HCT116 (cell line): ENCODE measurements at regions not wholly inside any gene's neighbourhood (a gene's known extent, or its start where the extent isn't known, plus 50 kb on each side); places are given as distances from the start of the nearest gene placed in this dataset.
"Not testable (repeated sequence)": the region's sequence is repeated elsewhere in the genome, so short reads cannot be mapped to it uniquely, and the experiment has no call there.

ENCODE experiments used
- ATAC-seq: fragments of 200-7000 bp; cut with Tn5 transposase; 2 replicates; pipeline ENCODE4 v1.9.1; 2020; ENCODE audit warnings: mild to moderate bottlenecking, moderate library complexity
- BruUV-seq: library from RNA; stranded (reverse); fragments of 400-500 nt; replicated peaks from 2 replicates; lab custom pipeline; 2021; lab: Mats Ljungman, UMichigan
- CTCF ChIA-PET: fragments of 300-600 bp; sonication (Branson Sonifier 250); formaldehyde crosslinking; loops from one replicate; lab custom pipeline; 2021; ENCODE audit warnings: antibody characterized with exemption; lab: Charles Lee
- POLR2A ChIA-PET: fragments of 300-600, 350-600 bp; sonication (Branson Sonifier 250); formaldehyde crosslinking; loops from one replicate; lab custom pipeline; 2021; ENCODE audit warnings: antibody characterized with exemption; lab: Charles Lee
- RAD21 ChIA-PET, 2 experiments: fragments of 300-600 bp; sonication (Branson Sonifier 250); formaldehyde crosslinking; loops; one replicate each; lab custom pipeline; 2023; ENCODE audit warnings: low total read pairs in 2 of 2; ENCODE audit not compliant: uncharacterized antibody in 2 of 2, unreplicated experiment in 2 of 2, low non-redundant PET in 1 of 2; lab: Charles Lee
- DNase-seq: peaks from one replicate; pipeline ENCODE4 v3.0.0-alpha.2; 2010; ENCODE audit warnings: low read depth, low spot score
- H2AFZ ChIP-seq: fragments of 200-600 bp; shearing (Covaris generic), sonication (generic); 2 replicates; pipeline ENCODE4 v1.6.1; 2017; ENCODE audit warnings: low read depth, mixed run types, mixed read lengths, antibody characterized with exemption, low read length; ENCODE audit not compliant: poor library complexity, severe bottlenecking
- H3K27ac ChIP-seq: 2 replicates; pipeline ENCODE4 v1.5.1; 2012; ENCODE audit warnings: low read depth, low read length
- H3K27me3 ChIP-seq: fragments of 200-600 bp; sonication (generic); 2 replicates; pipeline ENCODE4 v1.6.1; 2016; ENCODE audit warnings: mixed run types, low read length, mixed read lengths; ENCODE audit not compliant: insufficient read depth
- H3K36me3 ChIP-seq, 2 experiments: fragments of 200-500 bp in 1 of 2; fragments of 200-600 bp in 1 of 2; sonication (Bioruptor generic) in 1 of 2; sonication (generic) in 1 of 2; 2 replicates each; pipeline versions ENCODE4 v1.5.1 to v1.6.1; 2014 to 2016; ENCODE audit warnings: low read length in 2 of 2, inconsistent platforms in 1 of 2, mixed read lengths in 1 of 2, mixed run types in 1 of 2; ENCODE audit not compliant: insufficient read depth in 2 of 2, control insufficient read depth in 1 of 2
- H3K4me1 ChIP-seq, 2 experiments: fragments of 200-600 bp in 1 of 2; sonication (generic) in 1 of 2; 2 replicates each; pipeline versions ENCODE4 v1.5.1 to v1.6.1; 2012 to 2017; ENCODE audit warnings: low read length in 2 of 2, inconsistent platforms in 1 of 2, mild to moderate bottlenecking in 1 of 2, mixed read lengths in 1 of 2, mixed run types in 1 of 2, moderate library complexity in 1 of 2; ENCODE audit not compliant: insufficient read depth in 2 of 2, control insufficient read depth in 1 of 2
- H3K4me2 ChIP-seq: fragments of 200-600 bp; sonication (generic); 2 replicates; pipeline ENCODE4 v1.6.1; 2017; ENCODE audit warnings: mixed run types, low read length, mixed read lengths
- H3K4me3 ChIP-seq, 2 experiments: fragments of 200-600 bp in 1 of 2; sonication (generic) in 1 of 2; replicated peaks in 1 of 2; 2 replicates each; pipeline ENCODE4 v1.5.1; 2011 to 2016; ENCODE audit warnings: low read length in 2 of 2, control low read depth in 1 of 2, low read depth in 1 of 2, mild to moderate bottlenecking in 1 of 2, mixed read lengths in 1 of 2, mixed run types in 1 of 2
- H3K79me2 ChIP-seq: fragments of 200-600 bp; sonication (generic); 2 replicates; pipeline ENCODE4 v1.6.1; 2017; ENCODE audit warnings: mild to moderate bottlenecking, mixed run types, low read length, moderate library complexity, mixed read lengths; ENCODE audit not compliant: insufficient read depth
- H3K9ac ChIP-seq: fragments of 200-600 bp; sonication (generic); 2 replicates; pipeline ENCODE4 v1.6.1; 2016; ENCODE audit warnings: low read length, mixed read lengths
- H3K9me2 ChIP-seq: fragments of 200-600 bp; sonication (generic), shearing (Covaris generic); 2 replicates; pipeline ENCODE4 v1.6.1; 2017; ENCODE audit warnings: mixed run types, mild to moderate bottlenecking, moderate library complexity; ENCODE audit not compliant: insufficient read depth
- H3K9me3 ChIP-seq, 2 experiments: fragments of 200-500 bp in 1 of 2; fragments of 200-600 bp in 1 of 2; sonication (Bioruptor generic) in 1 of 2; sonication (generic) in 1 of 2; 2 replicates each; pipeline ENCODE4 v1.6.1; 2014 to 2017; ENCODE audit warnings: low read length in 2 of 2, mixed read lengths in 2 of 2, inconsistent platforms in 1 of 2, low read depth in 1 of 2, mild to moderate bottlenecking in 1 of 2, mixed run types in 1 of 2, moderate library complexity in 1 of 2; ENCODE audit not compliant: control insufficient read depth in 1 of 2, insufficient read depth in 1 of 2
- H4K20me1 ChIP-seq: fragments of 200-600 bp; sonication (generic), shearing (Covaris generic); 2 replicates; pipeline ENCODE4 v1.6.1; 2017; ENCODE audit warnings: mixed run types, mild to moderate bottlenecking, moderate library complexity; ENCODE audit not compliant: insufficient read depth
- intact Hi-C: fragments of 100-400 bp; cut with micrococcal nuclease; formaldehyde crosslinking; loops from 2 replicates; pipeline ENCODE4 v1.10.0; 2022

- DNase-seq, H3K4me1 ChIP-seq, ATAC-seq, H3K4me3 ChIP-seq, POLR2A ChIA-PET, H3K9ac ChIP-seq, H3K9me2 ChIP-seq, H3K36me3 ChIP-seq, H3K27ac ChIP-seq, CTCF ChIA-PET, H4K20me1 ChIP-seq, H3K79me2 ChIP-seq, H3K27me3 ChIP-seq, RAD21 ChIA-PET, BruUV-seq, H3K4me2 ChIP-seq, H2AFZ ChIP-seq, intact Hi-C loops, H3K9me3 ChIP-seq: not testable (repeated sequence)
Observed at GRCh38 chr21:6039224-6039623, 4482.2 kb upstream of the TPTE start.

GRCh38 chr21:6040095-6040494 lies 4481.3 kb upstream of the TPTE start:
- H3K4me3 ChIP-seq, DNase-seq, H3K9ac ChIP-seq, H3K9me2 ChIP-seq, H3K4me1 ChIP-seq, RAD21 ChIA-PET, POLR2A ChIA-PET, ATAC-seq, H3K4me2 ChIP-seq, H3K9me3 ChIP-seq, H3K27ac ChIP-seq, H4K20me1 ChIP-seq, intact Hi-C loops, H3K27me3 ChIP-seq, BruUV-seq, H3K79me2 ChIP-seq, CTCF ChIA-PET, H2AFZ ChIP-seq, H3K36me3 ChIP-seq: not testable (repeated sequence)

DNA sequence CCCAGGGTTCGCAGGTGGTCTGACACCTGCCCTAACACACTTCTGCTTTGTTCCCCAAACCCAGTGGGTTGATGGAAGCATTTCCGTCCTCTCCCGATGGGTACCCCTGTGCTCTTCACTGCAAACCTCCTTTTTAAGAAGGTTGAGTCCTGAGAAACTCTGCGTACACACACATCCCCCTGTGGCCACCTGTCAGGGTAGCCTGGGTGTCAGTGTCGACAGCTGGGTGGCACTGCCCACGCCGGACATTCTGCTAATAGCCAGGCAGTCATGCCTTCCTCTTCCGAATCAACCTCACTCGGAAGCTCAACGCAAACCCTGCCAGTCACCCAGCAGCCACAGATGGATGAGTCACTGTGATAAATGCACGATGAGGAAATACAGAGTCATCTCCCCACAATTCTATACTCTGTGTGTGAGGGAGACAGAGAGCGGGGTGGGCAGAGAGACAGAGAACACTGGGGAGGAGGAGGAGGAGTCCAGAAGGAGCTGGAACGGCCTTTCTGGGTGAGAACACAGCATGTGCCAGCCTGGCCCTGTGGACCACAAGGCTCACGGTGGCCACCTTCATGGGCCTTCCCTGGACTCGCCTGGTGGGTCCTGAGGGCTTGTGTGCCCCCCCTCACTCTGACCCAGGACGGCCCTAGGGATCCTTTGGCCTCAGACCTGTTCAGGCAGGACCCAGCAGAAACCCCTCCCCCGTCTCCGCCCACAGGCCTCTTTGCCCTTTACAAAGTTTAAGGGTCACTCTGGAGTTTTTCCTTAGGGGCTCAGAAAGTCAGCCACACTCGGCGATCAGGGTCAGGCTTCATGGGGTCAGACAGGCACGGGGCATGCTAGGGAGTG lies 4477.7 kb upstream of the TPTE start:
- H3K9me3 ChIP-seq, CTCF ChIA-PET, RAD21 ChIA-PET, H4K20me1 ChIP-seq, H3K9ac ChIP-seq, BruUV-seq, DNase-seq, POLR2A ChIA-PET, intact Hi-C loops, H3K79me2 ChIP-seq, H3K4me1 ChIP-seq, H3K4me3 ChIP-seq, H3K27ac ChIP-seq, H3K36me3 ChIP-seq, H3K27me3 ChIP-seq, H2AFZ ChIP-seq, H3K4me2 ChIP-seq, H3K9me2 ChIP-seq: not testable (repeated sequence)
- ATAC-seq = peak; percentile 86

GRCh38 chr21:6044695-6045094 lies 4476.7 kb upstream of the TPTE start:
- H3K4me2 ChIP-seq, intact Hi-C loops, BruUV-seq: not testable (repeated sequence)

More at GRCh38 chr21:6044695-6045094, 4476.7 kb upstream of the TPTE start:
- H2AFZ ChIP-seq, H3K4me1 ChIP-seq, H3K9me2 ChIP-seq, H3K27me3 ChIP-seq, H3K9ac ChIP-seq, RAD21 ChIA-PET, H3K79me2 ChIP-seq, ATAC-seq, H3K36me3 ChIP-seq, H3K9me3 ChIP-seq, DNase-seq, H3K27ac ChIP-seq, H3K4me3 ChIP-seq, POLR2A ChIA-PET, CTCF ChIA-PET, H4K20me1 ChIP-seq: not testable (repeated sequence)
